ENCODE measurements at regions not wholly inside any gene's neighbourhood (a gene's known extent, or its start where the extent isn't known, plus 50 kb on each side); places are given as distances from the start of the nearest gene placed in this dataset.

DNA sequence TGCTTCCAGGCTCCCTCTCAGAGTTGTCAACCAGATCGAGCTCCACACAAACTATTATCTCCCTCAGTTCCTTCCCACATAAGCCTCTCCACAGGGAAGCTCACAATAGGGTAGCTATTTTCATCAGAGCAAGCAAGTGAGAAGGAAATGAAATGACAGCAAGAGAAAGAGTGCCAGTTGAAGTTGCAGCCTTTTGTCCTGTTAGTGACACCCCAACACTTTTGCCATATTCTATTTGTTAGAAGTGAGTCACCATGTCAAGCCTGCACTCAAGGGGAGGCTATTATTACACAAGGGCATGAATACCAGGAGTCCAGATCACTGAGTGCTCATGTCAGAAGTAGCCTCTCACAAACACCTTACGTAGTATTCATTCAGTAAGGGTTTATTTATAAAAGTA is 266.3 kb upstream of the NOCT start:
- intact Hi-C loops (cut with micrococcal nuclease), result no loop called here
- no peak overlapping the region for H3K27ac ChIP-seq (ENCODE audit: low read depth in 1 of 2, low read length in 2 of 2)
- H3K4me1 ChIP-seq (ENCODE audit: control insufficient read depth in 1 of 2, insufficient read depth in 2 of 2, low read length in 2 of 2), result no peaks in the 10 kb centered on the region
- no peaks in the 10 kb centered on the region for H3K27me3 ChIP-seq (ENCODE audit: control insufficient read depth in 2 of 2, insufficient read depth in 2 of 2, low read length in 2 of 2)
- no CpG with 5 or more reads among the region's 2 CpGs for WGBS (ENCODE audit: insufficient coverage)
- no peak overlapping the region for H3K4me2 ChIP-seq (replicated peaks; ENCODE audit: extremely low read depth, low read length, poor library complexity, severe bottlenecking)
- H3K9ac ChIP-seq (ENCODE audit: insufficient read depth, low read length, poor library complexity, severe bottlenecking), result no peak overlapping the region
- no peak overlapping the region for H3K27ac Mint-ChIP-seq
- H4K20me1 ChIP-seq (ENCODE audit: insufficient read depth, low read length), result no peaks in the 10 kb centered on the region
- H3K4me3 ChIP-seq (replicated peaks in 1 of 3; ENCODE audit: low read depth in 2 of 3, low read length in 3 of 3), result no peak overlapping the region
- DNase-seq, result no peak
- H3K9me3 ChIP-seq (replicated peaks in 1 of 2; ENCODE audit: control insufficient read depth in 1 of 2, insufficient read depth in 1 of 2, low read length in 2 of 2), result peaks cover 0 to 4% of the 10 kb centered on the region in 2 donors
- H3K36me3 ChIP-seq (replicated peaks in 1 of 2; ENCODE audit: control insufficient read depth in 1 of 2, insufficient read depth in 2 of 2, low read length in 2 of 2), result no peaks in the 10 kb centered on the region
- H3K4me1 Mint-ChIP-seq, result no peaks in the 10 kb centered on the region
- TF ChIP-seq, protein P1, sequence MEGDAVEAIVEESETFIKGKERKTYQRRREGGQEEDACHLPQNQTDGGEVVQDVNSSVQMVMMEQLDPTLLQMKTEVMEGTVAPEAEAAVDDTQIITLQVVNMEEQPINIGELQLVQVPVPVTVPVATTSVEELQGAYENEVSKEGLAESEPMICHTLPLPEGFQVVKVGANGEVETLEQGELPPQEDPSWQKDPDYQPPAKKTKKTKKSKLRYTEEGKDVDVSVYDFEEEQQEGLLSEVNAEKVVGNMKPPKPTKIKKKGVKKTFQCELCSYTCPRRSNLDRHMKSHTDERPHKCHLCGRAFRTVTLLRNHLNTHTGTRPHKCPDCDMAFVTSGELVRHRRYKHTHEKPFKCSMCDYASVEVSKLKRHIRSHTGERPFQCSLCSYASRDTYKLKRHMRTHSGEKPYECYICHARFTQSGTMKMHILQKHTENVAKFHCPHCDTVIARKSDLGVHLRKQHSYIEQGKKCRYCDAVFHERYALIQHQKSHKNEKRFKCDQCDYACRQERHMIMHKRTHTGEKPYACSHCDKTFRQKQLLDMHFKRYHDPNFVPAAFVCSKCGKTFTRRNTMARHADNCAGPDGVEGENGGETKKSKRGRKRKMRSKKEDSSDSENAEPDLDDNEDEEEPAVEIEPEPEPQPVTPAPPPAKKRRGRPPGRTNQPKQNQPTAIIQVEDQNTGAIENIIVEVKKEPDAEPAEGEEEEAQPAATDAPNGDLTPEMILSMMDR (IDR thresholded peaks at IDR 0.05), result no peak
- no peak overlapping the region for H2AFZ ChIP-seq (ENCODE audit: insufficient read depth, low read depth, low read length, poor library complexity, severe bottlenecking)
- no peaks in the 10 kb centered on the region for H3K79me2 ChIP-seq (ENCODE audit: insufficient read depth, low read length)
- H3K36me3 Mint-ChIP-seq, result no peaks in the 10 kb centered on the region
- peaks cover 4 to 17% (median 8%) of the 10 kb centered on the region in 7 donors for H3K9me3 Mint-ChIP-seq
- H3K27me3 Mint-ChIP-seq (ENCODE audit: low read depth in 3 of 3), result peaks cover 0 to 14% (median 0%) of the 10 kb centered on the region in 3 donors
- no peak overlapping the region for H3K4me3 Mint-ChIP-seq

DNA sequence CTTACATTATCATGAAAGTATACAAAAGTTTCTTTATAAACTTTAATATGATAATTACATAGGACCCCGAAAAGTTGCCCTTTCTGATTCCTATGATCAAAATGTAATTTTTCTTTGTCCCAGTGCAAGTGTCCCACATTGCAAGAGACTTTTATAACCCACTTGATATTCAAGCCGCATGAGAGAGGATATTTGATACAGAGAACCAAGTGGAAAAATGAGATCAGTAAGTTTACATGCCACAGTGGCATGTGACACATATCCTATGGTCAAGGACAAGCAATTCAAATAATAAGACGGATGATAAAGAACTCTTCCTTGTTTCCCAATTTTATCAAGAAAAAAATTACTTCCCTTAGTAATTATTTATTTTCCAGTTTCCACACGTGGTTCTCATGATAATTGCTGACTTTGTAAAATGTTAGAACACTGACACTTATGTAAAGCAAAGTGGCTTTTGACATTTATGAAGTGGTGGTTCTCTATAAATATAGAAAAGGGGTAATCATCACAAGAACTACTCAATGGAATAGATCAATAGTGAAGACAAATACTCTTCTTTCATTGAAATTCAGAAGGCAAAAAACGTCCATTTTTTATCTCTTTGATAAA is 273.7 kb upstream of the NOCT start:
- Histone ChIP-seq H3K36me3 (replicated peaks in 1 of 2; ENCODE audit: control insufficient read depth in 1 of 2, insufficient read depth in 2 of 2, low read length in 2 of 2) (no peaks in the 10 kb centered on the region), H3K4me3 (replicated peaks in 1 of 3; ENCODE audit: low read depth in 2 of 3, low read length in 3 of 3) (no peak overlapping the region), H3K9me3 (replicated peaks in 1 of 2; ENCODE audit: control insufficient read depth in 1 of 2, insufficient read depth in 1 of 2, low read length in 2 of 2) (no peaks in the 10 kb centered on the region), H3K79me2 (ENCODE audit: insufficient read depth, low read length) (no peaks in the 10 kb centered on the region), H2AFZ (ENCODE audit: insufficient read depth, low read depth, low read length, poor library complexity, severe bottlenecking) (no peak overlapping the region), H4K20me1 (ENCODE audit: insufficient read depth, low read length) (no peaks in the 10 kb centered on the region), H3K4me1 (ENCODE audit: control insufficient read depth in 1 of 2, insufficient read depth in 2 of 2, low read length in 2 of 2) (no peaks in the 10 kb centered on the region), H3K27ac (ENCODE audit: low read depth in 1 of 2, low read length in 2 of 2) (no peak overlapping the region), H3K9ac (ENCODE audit: insufficient read depth, low read length, poor library complexity, severe bottlenecking) (no peak overlapping the region), H3K27me3 (ENCODE audit: control insufficient read depth in 2 of 2, insufficient read depth in 2 of 2, low read length in 2 of 2) (no peaks in the 10 kb centered on the region), H3K4me2 (replicated peaks; ENCODE audit: extremely low read depth, low read length, poor library complexity, severe bottlenecking) (no peak overlapping the region)
- TF ChIP-seq, protein P1 (IDR thresholded peaks at IDR 0.05), result no peak
- no peak overlapping the region for H3K4me3 Mint-ChIP-seq
- H3K36me3 Mint-ChIP-seq, result no peaks in the 10 kb centered on the region
- peak overlapping the region in 1 of 7 donors; percentile 41 for H3K27ac Mint-ChIP-seq
- H3K27me3 Mint-ChIP-seq (ENCODE audit: low read depth in 3 of 3), result peaks cover 0 to 5% (median 2%) of the 10 kb centered on the region in 3 donors
- DNase-seq, result no peak
- no peaks in the 10 kb centered on the region for H3K4me1 Mint-ChIP-seq
- H3K9me3 Mint-ChIP-seq, result peaks cover 3 to 11% (median 5%) of the 10 kb centered on the region in 7 donors
- no CpG with 5 or more reads among the region's 5 CpGs for WGBS (ENCODE audit: insufficient coverage)
- intact Hi-C loops (cut with micrococcal nuclease), result no loop called here

All from CD14-positive monocyte (primary cell).